Neural progenitor cell (in vitro differentiated cells): ENCODE measurements at regions not wholly inside any gene's neighbourhood (a gene's known extent, or its start where the extent isn't known, plus 50 kb on each side); places are given as distances from the start of the nearest gene placed in this dataset.

Source experiments
- DNase-seq: peaks from one replicate; pipeline ENCODE4 v3.0.0-alpha.2; 2016; ENCODE audit warnings: low spot score
- H2AFZ ChIP-seq: fragments of 200-600 bp; sonication (generic); replicated peaks from 2 replicates; pipeline ENCODE4 v1.6.1; 2016; ENCODE audit warnings: antibody characterized with exemption
- H3F3A ChIP-seq: fragments of 200-600 bp; sonication (generic); 2 replicates; pipeline ENCODE4 v1.6.1; 2016; ENCODE audit warnings: antibody characterized with exemption, low read depth
- H3K27ac ChIP-seq: fragments of 200-600 bp; sonication (generic); 2 replicates; pipeline ENCODE4 v1.5.1; 2016; ENCODE audit warnings: mild to moderate bottlenecking
- H3K27me3 ChIP-seq: fragments of 200-600 bp; sonication (generic); 2 replicates; pipeline ENCODE4 v1.6.1; 2016; ENCODE audit warnings: mild to moderate bottlenecking, moderate library complexity
- H3K36me3 ChIP-seq: fragments of 200-600 bp; sonication (generic); 2 replicates; pipeline ENCODE4 v1.5.1; 2016
- H3K4me1 ChIP-seq: fragments of 200-600 bp; sonication (generic); 2 replicates; pipeline ENCODE4 v1.6.1; 2016; ENCODE audit warnings: mixed run types
- H3K4me2 ChIP-seq: fragments of 200-600 bp; sonication (generic); 2 replicates; pipeline ENCODE4 v1.6.1; 2016
- H3K4me3 ChIP-seq: fragments of 200-600 bp; sonication (generic); 2 replicates; pipeline ENCODE4 v1.5.1; 2016
- H3K79me2 ChIP-seq: fragments of 200-600 bp; sonication (generic); 2 replicates; pipeline ENCODE4 v1.6.1; 2016; ENCODE audit warnings: low read depth
- H3K9ac ChIP-seq: fragments of 200-600 bp; sonication (generic); 2 replicates; pipeline ENCODE4 v1.6.1; 2016
- H3K9me3 ChIP-seq: fragments of 200-600 bp; sonication (generic); 2 replicates; pipeline ENCODE4 v1.5.1; 2016; ENCODE audit warnings: low read depth
- H4K20me1 ChIP-seq: fragments of 200-600 bp; sonication (generic); 2 replicates; pipeline ENCODE4 v1.6.1; 2016; ENCODE audit warnings: low read depth
- H3K27ac Mint-ChIP-seq: 3 replicates; pipeline ENCODE4 v1.8.0; 2021; ENCODE audit warnings: mixed read lengths
- H3K27me3 Mint-ChIP-seq: 2 replicates; pipeline ENCODE4 v1.8.0; 2022; ENCODE audit warnings: low read depth, mild to moderate bottlenecking, inconsistent platforms, moderate library complexity, mixed read lengths; ENCODE audit not compliant: insufficient read depth
- H3K36me3 Mint-ChIP-seq: 3 replicates; pipeline ENCODE4 v1.8.0; 2021; ENCODE audit warnings: mixed read lengths
- H3K4me1 Mint-ChIP-seq: 3 replicates; pipeline ENCODE4 v1.8.0; 2021; ENCODE audit warnings: mixed read lengths
- H3K4me3 Mint-ChIP-seq: 3 replicates; pipeline ENCODE4 v1.8.0; 2021; ENCODE audit warnings: mild to moderate bottlenecking, moderate library complexity, mixed read lengths
- H3K9me3 Mint-ChIP-seq: 3 replicates; pipeline ENCODE4 v1.8.0; 2020; ENCODE audit warnings: mixed read lengths
- CTCF ChIP-seq: fragments of 200-600 bp; sonication (generic); IDR thresholded peaks from 2 replicates; pipeline ENCODE4 v1.5.1; 2017; ENCODE audit warnings: antibody characterized with exemption, mild to moderate bottlenecking
- EZH2 ChIP-seq: fragments of 200-600 bp; sonication (generic); IDR thresholded peaks from 2 replicates; pipeline ENCODE4 v1.6.1; 2017; ENCODE audit warnings: antibody characterized with exemption, mild to moderate bottlenecking, moderate library complexity
- EZH2phosphoT487 ChIP-seq: fragments of 200-600 bp; sonication (generic); IDR thresholded peaks from 2 replicates; pipeline ENCODE4 v1.6.1; 2017; ENCODE audit warnings: antibody characterized with exemption

GRCh38 chr7:130884437-130885417 lies 150.7 kb upstream of the KLF14 start:
- no peaks in the 10 kb centered on the region for H4K20me1 ChIP-seq
- Mint-ChIP-seq H3K27me3 (peaks cover 3% of the 10 kb centered on the region), H3K4me1 (peaks cover 52% of the 10 kb centered on the region), H3K36me3 (no peaks in the 10 kb centered on the region), H3K27ac (no peak overlapping the region), H3K4me3 (peak overlapping the region; percentile 64), H3K9me3 (no peaks in the 10 kb centered on the region)
- H3K4me2 ChIP-seq: peak overlapping the region; percentile 29
- no peak overlapping the region for H2AFZ ChIP-seq
- H3K4me3 ChIP-seq: no peak overlapping the region
- H3F3A ChIP-seq: no peaks in the 10 kb centered on the region
- no peaks in the 10 kb centered on the region for H3K27me3 ChIP-seq
- no peak for DNase-seq
- peaks cover 26% of the 10 kb centered on the region for H3K4me1 ChIP-seq
- H3K36me3 ChIP-seq: no peaks in the 10 kb centered on the region
- H3K9me3 ChIP-seq: no peaks in the 10 kb centered on the region
- H3K79me2 ChIP-seq: no peaks in the 10 kb centered on the region
- H3K9ac ChIP-seq: no peak overlapping the region
- TF ChIP-seq EZH2phosphoT487 (no peak), EZH2 (no peak), CTCF (no peak)
- H3K27ac ChIP-seq: no peak overlapping the region

- no peaks in the 10 kb centered on the region for H4K20me1 ChIP-seq
- H2AFZ ChIP-seq: no peak overlapping the region
- H3K4me1 ChIP-seq: peaks cover 18% of the 10 kb centered on the region
- no peak overlapping the region for H3K4me3 ChIP-seq
- H3K79me2 ChIP-seq: no peaks in the 10 kb centered on the region
- no peaks in the 10 kb centered on the region for H3K9me3 ChIP-seq
- Mint-ChIP-seq H3K4me1 (peaks cover 50% of the 10 kb centered on the region), H3K9me3 (no peaks in the 10 kb centered on the region), H3K4me3 (no peak overlapping the region), H3K27ac (no peak overlapping the region), H3K36me3 (no peaks in the 10 kb centered on the region), H3K27me3 (peaks cover 6% of the 10 kb centered on the region)
- no peaks in the 10 kb centered on the region for H3F3A ChIP-seq
- H3K27ac ChIP-seq: no peak overlapping the region
- no peaks in the 10 kb centered on the region for H3K27me3 ChIP-seq
- H3K36me3 ChIP-seq: no peaks in the 10 kb centered on the region
- TF ChIP-seq EZH2phosphoT487 (no peak), EZH2 (no peak), CTCF (no peak)
- no peak for DNase-seq
- no peak overlapping the region for H3K4me2 ChIP-seq
- no peak overlapping the region for H3K9ac ChIP-seq
These were observed 152.6 kb upstream of the KLF14 start for GRCh38 chr7:130886438-130887135.

GRCh38 chr7:130887182-130887956 lies 153.4 kb upstream of the KLF14 start:
- peaks cover 14% of the 10 kb centered on the region for H3K4me1 ChIP-seq
- TF ChIP-seq EZH2: no peak
- H3K4me2 ChIP-seq: no peak overlapping the region
- DNase-seq: no peak
- peaks cover 45% of the 10 kb centered on the region for H3K4me1 Mint-ChIP-seq
- no peaks in the 10 kb centered on the region for H3K36me3 ChIP-seq
- H3K27me3 ChIP-seq: no peaks in the 10 kb centered on the region
- H4K20me1 ChIP-seq: no peaks in the 10 kb centered on the region
- no peak overlapping the region for H2AFZ ChIP-seq
- no peaks in the 10 kb centered on the region for H3K9me3 Mint-ChIP-seq
- no peak overlapping the region for H3K27ac ChIP-seq
- peak overlapping the region; percentile 65 for H3K27ac Mint-ChIP-seq
- no peaks in the 10 kb centered on the region for H3F3A ChIP-seq
- H3K9ac ChIP-seq: no peak overlapping the region
- no peak overlapping the region for H3K4me3 ChIP-seq
- H3K27me3 Mint-ChIP-seq: peaks cover 6% of the 10 kb centered on the region
- H3K79me2 ChIP-seq: no peaks in the 10 kb centered on the region
- H3K9me3 ChIP-seq: no peaks in the 10 kb centered on the region
- no peak overlapping the region for H3K4me3 Mint-ChIP-seq
- H3K36me3 Mint-ChIP-seq: no peaks in the 10 kb centered on the region
